Caco-2 (cell line): ENCODE measurements at regions not wholly inside any gene's neighbourhood (a gene's known extent, or its start where the extent isn't known, plus 50 kb on each side); places are given as distances from the start of the nearest gene placed in this dataset.

Source experiments
- BruUV-seq: library from RNA; stranded (reverse); fragments of 400-500 nt; replicated peaks from 2 replicates; lab custom pipeline; 2021; lab: Mats Ljungman, UMichigan
- CTCF ChIA-PET: fragments of 300-600 bp; sonication (Branson Sonifier 250); formaldehyde crosslinking; loops from one replicate; lab custom pipeline; 2022; ENCODE audit warnings: antibody characterized with exemption; lab: Charles Lee
- POLR2A ChIA-PET: fragments of 300-600 bp; sonication (Branson Sonifier 250); formaldehyde crosslinking; loops from one replicate; lab custom pipeline; 2022; ENCODE audit warnings: antibody characterized with exemption; lab: Charles Lee
- DNase-seq, 2 experiments: peaks; one replicate each; pipeline versions ENCODE4 v3.0.0 to v3.0.0-alpha.2; 2020 to 2022
- H3K27me3 ChIP-seq: replicated peaks from 2 replicates; pipeline ENCODE4 v1.6.0; 2011; ENCODE audit warnings: low read length; ENCODE audit not compliant: control insufficient read depth, insufficient read depth
- H3K36me3 ChIP-seq: 2 replicates; pipeline ENCODE4 v1.5.1; 2011; ENCODE audit warnings: low read length; ENCODE audit not compliant: control insufficient read depth, insufficient read depth
- H3K4me1 ChIP-seq: fragments of 250-450 bp; sonication (Bioruptor Pico); 2 replicates; pipeline ENCODE4 v1.5.1; 2020; ENCODE audit warnings: mild to moderate bottlenecking
- H3K4me3 ChIP-seq: 2 replicates; pipeline ENCODE4 v1.5.1; 2011; ENCODE audit warnings: low read depth, mild to moderate bottlenecking, control low read depth, low read length
- H3K9me3 ChIP-seq: fragments of 250-450 bp; sonication (Bioruptor Pico); 2 replicates; pipeline ENCODE4 v1.5.1; 2020; ENCODE audit warnings: mild to moderate bottlenecking, moderate library complexity
- H3K27ac Mint-ChIP-seq: one replicate; pipeline ENCODE4 v1.8.0; 2022; ENCODE audit warnings: mixed read lengths; ENCODE audit not compliant: unreplicated experiment
- H3K27me3 Mint-ChIP-seq: one replicate; pipeline ENCODE4 v1.8.0; 2022; ENCODE audit warnings: mixed read lengths; ENCODE audit not compliant: insufficient read depth, unreplicated experiment
- H3K36me3 Mint-ChIP-seq: one replicate; pipeline ENCODE4 v1.8.0; 2022; ENCODE audit warnings: mild to moderate bottlenecking, mixed read lengths; ENCODE audit not compliant: insufficient read depth, unreplicated experiment
- H3K4me1 Mint-ChIP-seq: one replicate; pipeline ENCODE4 v1.8.0; 2022; ENCODE audit warnings: low read depth, mixed read lengths; ENCODE audit not compliant: unreplicated experiment
- H3K4me3 Mint-ChIP-seq: one replicate; pipeline ENCODE4 v1.8.0; 2022; ENCODE audit warnings: mild to moderate bottlenecking, moderate library complexity, mixed read lengths; ENCODE audit not compliant: unreplicated experiment
- H3K9me3 Mint-ChIP-seq: one replicate; pipeline ENCODE4 v1.8.0; 2022; ENCODE audit warnings: mixed read lengths; ENCODE audit not compliant: unreplicated experiment
- intact Hi-C: fragments of 100-400 bp; cut with micrococcal nuclease; formaldehyde crosslinking; loops from one replicate; pipeline ENCODE4 v1.10.0; 2022; ENCODE audit not compliant: unreplicated experiment
- TF ChIP-seq, protein P1 (sequence below), 2 experiments: fragments of 200-600 bp in 1 of 2; IDR thresholded peaks; 1 replicate in 1 of 2; 2 replicates in 1 of 2; pipeline versions ENCODE4 v1.5.1 to v1.8.0; 2011 to 2022; ENCODE audit warnings: antibody characterized with exemption in 1 of 2, control low read depth in 1 of 2, inconsistent platforms in 1 of 2, low read depth in 1 of 2, low read length in 1 of 2, mild to moderate bottlenecking in 1 of 2, moderate library complexity in 1 of 2; ENCODE audit not compliant: insufficient read depth in 1 of 2, severe bottlenecking in 1 of 2, unreplicated experiment in 1 of 2

DNA sequence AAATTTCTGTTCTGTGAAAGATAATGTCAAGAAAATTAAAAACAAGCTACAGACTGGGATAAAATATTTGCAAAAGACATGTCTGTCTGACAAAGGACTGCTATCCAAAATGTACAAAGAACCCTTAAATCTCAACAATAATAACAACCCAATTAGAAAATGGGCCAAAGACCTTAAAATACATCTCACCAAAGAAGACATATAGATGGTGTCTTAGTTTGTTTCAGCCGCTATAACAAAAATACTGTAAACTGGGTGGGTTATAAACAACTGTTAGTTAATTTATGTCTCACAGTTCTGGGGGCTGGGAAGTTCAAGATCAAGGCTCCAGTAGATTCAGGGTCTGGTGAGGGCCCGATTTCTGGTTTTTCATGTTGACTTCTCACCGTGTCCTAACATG lies 106.2 kb upstream of the AGTR1 start:
- no peaks in the 10 kb centered on the region; the same call in 1 of the 2 replicates for H3K9me3 ChIP-seq
- no peaks in the 10 kb centered on the region for H3K27me3 ChIP-seq
- ChIA-PET POLR2A (no interaction called here), CTCF (no interaction called here)
- no peaks in the 10 kb centered on the region for H3K36me3 ChIP-seq
- Mint-ChIP-seq H3K4me3 (no peak overlapping the region), H3K36me3 (no peaks in the 10 kb centered on the region), H3K9me3 (no peaks in the 10 kb centered on the region), H3K27me3 (no peaks in the 10 kb centered on the region), H3K4me1 (no peaks in the 10 kb centered on the region), H3K27ac (no peak overlapping the region)
- H3K4me3 ChIP-seq, result no peak overlapping the region
- DNase-seq, result no peak
- no TSS peak for BruUV-seq
- no peaks in the 10 kb centered on the region for H3K4me1 ChIP-seq
- intact Hi-C loops, result no loop called here
- TF ChIP-seq, protein P1, sequence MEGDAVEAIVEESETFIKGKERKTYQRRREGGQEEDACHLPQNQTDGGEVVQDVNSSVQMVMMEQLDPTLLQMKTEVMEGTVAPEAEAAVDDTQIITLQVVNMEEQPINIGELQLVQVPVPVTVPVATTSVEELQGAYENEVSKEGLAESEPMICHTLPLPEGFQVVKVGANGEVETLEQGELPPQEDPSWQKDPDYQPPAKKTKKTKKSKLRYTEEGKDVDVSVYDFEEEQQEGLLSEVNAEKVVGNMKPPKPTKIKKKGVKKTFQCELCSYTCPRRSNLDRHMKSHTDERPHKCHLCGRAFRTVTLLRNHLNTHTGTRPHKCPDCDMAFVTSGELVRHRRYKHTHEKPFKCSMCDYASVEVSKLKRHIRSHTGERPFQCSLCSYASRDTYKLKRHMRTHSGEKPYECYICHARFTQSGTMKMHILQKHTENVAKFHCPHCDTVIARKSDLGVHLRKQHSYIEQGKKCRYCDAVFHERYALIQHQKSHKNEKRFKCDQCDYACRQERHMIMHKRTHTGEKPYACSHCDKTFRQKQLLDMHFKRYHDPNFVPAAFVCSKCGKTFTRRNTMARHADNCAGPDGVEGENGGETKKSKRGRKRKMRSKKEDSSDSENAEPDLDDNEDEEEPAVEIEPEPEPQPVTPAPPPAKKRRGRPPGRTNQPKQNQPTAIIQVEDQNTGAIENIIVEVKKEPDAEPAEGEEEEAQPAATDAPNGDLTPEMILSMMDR (IDR thresholded peaks at IDR 0.05; ENCODE audit: insufficient read depth in 1 of 2, low read depth in 1 of 2, low read length in 1 of 2, severe bottlenecking in 1 of 2, unreplicated experiment in 1 of 2), result no peak

DNA sequence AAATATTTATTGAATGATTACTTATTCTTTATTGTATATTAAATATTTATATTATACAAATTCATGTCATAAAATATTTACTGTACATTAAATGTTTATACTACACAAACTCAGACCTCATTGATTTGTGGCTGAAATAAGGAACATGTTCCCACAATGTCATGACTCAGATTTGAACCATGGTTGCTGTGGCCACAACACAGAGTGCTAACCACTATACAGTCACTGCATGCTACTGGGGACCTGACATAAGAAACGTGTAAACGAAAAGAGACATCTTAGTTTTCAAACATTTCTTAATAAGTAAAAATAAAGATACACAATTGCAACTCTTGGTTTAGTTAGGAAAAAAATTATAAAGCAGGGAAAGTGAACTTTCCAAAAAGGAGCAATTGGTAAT lies 99.1 kb upstream of the AGTR1 start:
- H3K27me3 Mint-ChIP-seq, result no peaks in the 10 kb centered on the region
- TF ChIP-seq, protein P1 (IDR thresholded peaks at IDR 0.05; ENCODE audit: insufficient read depth in 1 of 2, low read depth in 1 of 2, low read length in 1 of 2, severe bottlenecking in 1 of 2, unreplicated experiment in 1 of 2), result no peak
- DNase-seq, result no peak
- POLR2A ChIA-PET, result no interaction called here
- no peaks in the 10 kb centered on the region for H3K9me3 Mint-ChIP-seq
- no peak overlapping the region for H3K4me3 ChIP-seq
- no peak overlapping the region for H3K27ac Mint-ChIP-seq
- no peaks in the 10 kb centered on the region for H3K27me3 ChIP-seq
- CTCF ChIA-PET, result no interaction called here
- intact Hi-C loops, result no loop called here
- no peaks in the 10 kb centered on the region for H3K9me3 ChIP-seq
- no peak overlapping the region for H3K4me3 Mint-ChIP-seq
- peaks cover 38% of the 10 kb centered on the region for H3K4me1 Mint-ChIP-seq
- no peaks in the 10 kb centered on the region for H3K36me3 Mint-ChIP-seq
- peaks cover 48% of the 10 kb centered on the region for H3K4me1 ChIP-seq
- H3K36me3 ChIP-seq, result no peaks in the 10 kb centered on the region
- BruUV-seq, result no TSS peak

DNA sequence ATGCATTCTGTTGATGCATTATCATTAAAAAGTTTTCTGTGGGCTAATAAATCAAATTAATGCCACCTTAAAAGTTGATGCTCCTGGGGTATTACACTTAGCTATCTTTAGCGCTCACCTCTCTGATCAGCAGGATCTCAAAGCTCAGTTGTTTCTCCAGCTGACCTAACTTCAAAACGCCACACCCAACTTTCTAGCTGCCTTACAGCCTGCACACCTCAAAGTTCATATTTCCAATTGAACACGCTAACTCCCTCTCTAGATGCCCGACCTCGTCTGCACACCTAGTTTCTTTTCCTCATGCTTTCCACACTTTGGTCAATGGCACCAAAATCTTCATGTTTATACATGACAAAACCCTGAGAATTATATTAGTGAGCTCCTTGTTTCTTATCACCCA lies 98.2 kb upstream of the AGTR1 start:
- ChIA-PET POLR2A (no interaction called here), CTCF (no interaction called here)
- H3K27me3 Mint-ChIP-seq, result no peaks in the 10 kb centered on the region
- H3K4me3 Mint-ChIP-seq, result peak overlapping the region; percentile 56
- BruUV-seq, result no TSS peak
- peak overlapping the region; percentile 93 for H3K27ac Mint-ChIP-seq
- peaks cover 38% of the 10 kb centered on the region for H3K4me1 Mint-ChIP-seq
- no peaks in the 10 kb centered on the region for H3K36me3 ChIP-seq
- H3K36me3 Mint-ChIP-seq, result no peaks in the 10 kb centered on the region
- H3K9me3 ChIP-seq, result no peaks in the 10 kb centered on the region
- TF ChIP-seq, protein P1 (IDR thresholded peaks at IDR 0.05; ENCODE audit: insufficient read depth in 1 of 2, low read depth in 1 of 2, low read length in 1 of 2, severe bottlenecking in 1 of 2, unreplicated experiment in 1 of 2), result no peak
- no peaks in the 10 kb centered on the region for H3K27me3 ChIP-seq
- intact Hi-C loops, result no loop called here
- no peaks in the 10 kb centered on the region for H3K9me3 Mint-ChIP-seq
- H3K4me3 ChIP-seq, result no peak overlapping the region
- peaks cover 54% of the 10 kb centered on the region for H3K4me1 ChIP-seq
- DNase-seq, result no peak
